HFFc6 (cell line): ENCODE measurements at regions not wholly inside any gene's neighbourhood (a gene's known extent, or its start where the extent isn't known, plus 50 kb on each side); places are given as distances from the start of the nearest gene placed in this dataset.

Experiments
- DNase-seq: peaks from one replicate; pipeline ENCODE4 v3.0.0-alpha.2; 2018
- H3K27ac Mint-ChIP-seq: 2 replicates; pipeline ENCODE4 v1.8.0; 2020; ENCODE audit warnings: mild to moderate bottlenecking, mixed read lengths
- H3K27me3 Mint-ChIP-seq: 2 replicates; pipeline ENCODE4 v1.8.0; 2021; ENCODE audit warnings: mild to moderate bottlenecking, moderate library complexity, mixed read lengths; ENCODE audit not compliant: insufficient read depth
- H3K36me3 Mint-ChIP-seq: 2 replicates; pipeline ENCODE4 v1.8.0; 2021; ENCODE audit warnings: low read depth, mixed read lengths
- H3K4me1 Mint-ChIP-seq: 2 replicates; pipeline ENCODE4 v1.8.0; 2020; ENCODE audit warnings: low read depth, mixed read lengths
- H3K4me3 Mint-ChIP-seq: 2 replicates; pipeline ENCODE4 v1.8.0; 2020; ENCODE audit warnings: mild to moderate bottlenecking, moderate library complexity, mixed read lengths
- H3K9me3 Mint-ChIP-seq: 2 replicates; pipeline ENCODE4 v1.8.0; 2020; ENCODE audit warnings: mild to moderate bottlenecking, mixed read lengths
- TF ChIP-seq, protein P1 (sequence below): fragments of 200-600 bp; sonication (generic); IDR thresholded peaks from 2 replicates; pipeline ENCODE4 v1.5.0; 2021; ENCODE audit warnings: antibody characterized with exemption, mild to moderate bottlenecking

DNA sequence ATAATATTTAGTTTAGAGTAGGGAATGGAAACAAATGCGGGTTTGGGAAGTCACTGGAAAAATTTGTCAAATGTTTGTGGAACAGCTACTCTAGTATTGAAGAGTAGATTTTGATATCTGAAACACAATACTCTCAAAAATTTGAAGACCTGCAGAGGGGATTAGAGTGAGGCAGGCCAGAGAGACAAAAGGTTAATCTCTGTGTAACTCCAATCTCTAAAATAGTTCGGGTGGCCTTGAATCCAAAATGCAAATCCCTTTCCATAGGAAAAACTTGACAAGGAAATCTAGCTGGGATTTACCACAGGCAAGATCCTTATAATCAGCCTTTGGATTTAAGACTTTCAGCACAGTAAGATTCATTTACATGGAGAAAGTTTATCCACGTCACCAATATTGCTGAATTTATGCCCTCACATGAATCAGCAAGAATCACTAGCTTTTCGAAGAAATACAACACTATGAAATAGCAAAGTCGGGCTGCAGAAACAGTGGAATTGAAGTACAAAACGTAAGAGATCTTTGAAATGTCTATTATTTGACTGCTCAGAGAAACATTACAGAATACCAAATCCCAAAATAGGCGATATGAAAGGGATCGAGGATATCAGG is 423.7 kb upstream of the ZNF804A start:
- H3K9me3 Mint-ChIP-seq, result peaks cover 19% of the 10 kb centered on the region
- H3K27me3 Mint-ChIP-seq, result no peaks in the 10 kb centered on the region
- H3K36me3 Mint-ChIP-seq, result peaks cover 5% of the 10 kb centered on the region; the same call in 1 of the 2 replicates
- H3K27ac Mint-ChIP-seq, result no peak overlapping the region
- TF ChIP-seq, protein P1, sequence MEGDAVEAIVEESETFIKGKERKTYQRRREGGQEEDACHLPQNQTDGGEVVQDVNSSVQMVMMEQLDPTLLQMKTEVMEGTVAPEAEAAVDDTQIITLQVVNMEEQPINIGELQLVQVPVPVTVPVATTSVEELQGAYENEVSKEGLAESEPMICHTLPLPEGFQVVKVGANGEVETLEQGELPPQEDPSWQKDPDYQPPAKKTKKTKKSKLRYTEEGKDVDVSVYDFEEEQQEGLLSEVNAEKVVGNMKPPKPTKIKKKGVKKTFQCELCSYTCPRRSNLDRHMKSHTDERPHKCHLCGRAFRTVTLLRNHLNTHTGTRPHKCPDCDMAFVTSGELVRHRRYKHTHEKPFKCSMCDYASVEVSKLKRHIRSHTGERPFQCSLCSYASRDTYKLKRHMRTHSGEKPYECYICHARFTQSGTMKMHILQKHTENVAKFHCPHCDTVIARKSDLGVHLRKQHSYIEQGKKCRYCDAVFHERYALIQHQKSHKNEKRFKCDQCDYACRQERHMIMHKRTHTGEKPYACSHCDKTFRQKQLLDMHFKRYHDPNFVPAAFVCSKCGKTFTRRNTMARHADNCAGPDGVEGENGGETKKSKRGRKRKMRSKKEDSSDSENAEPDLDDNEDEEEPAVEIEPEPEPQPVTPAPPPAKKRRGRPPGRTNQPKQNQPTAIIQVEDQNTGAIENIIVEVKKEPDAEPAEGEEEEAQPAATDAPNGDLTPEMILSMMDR, result no peak
- DNase-seq, result no peak
- no peak overlapping the region for H3K4me3 Mint-ChIP-seq
- H3K4me1 Mint-ChIP-seq, result no peaks in the 10 kb centered on the region

DNA sequence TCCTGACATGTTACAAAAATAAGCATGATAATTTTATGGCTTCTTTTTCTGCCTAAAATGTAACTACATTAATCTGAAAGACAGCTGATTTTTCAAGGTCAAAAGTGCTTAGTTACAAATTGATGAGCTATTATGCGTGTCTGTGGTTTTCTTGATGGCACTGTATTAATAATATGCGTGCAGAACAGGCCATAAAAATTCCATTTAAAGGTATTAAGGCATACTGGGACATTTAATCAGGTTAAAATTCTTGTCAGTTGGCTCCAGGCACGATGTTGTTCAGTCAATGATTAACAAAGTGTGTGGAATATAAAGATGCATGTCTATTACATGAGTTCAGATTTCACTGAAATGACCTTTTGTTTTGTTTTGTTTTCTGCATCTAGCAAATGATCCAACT is 420.1 kb upstream of the ZNF804A start:
- H3K9me3 Mint-ChIP-seq, result peaks cover 13% of the 10 kb centered on the region
- DNase-seq, result no peak
- H3K36me3 Mint-ChIP-seq, result no peaks in the 10 kb centered on the region
- no peak overlapping the region for H3K4me3 Mint-ChIP-seq
- no peaks in the 10 kb centered on the region for H3K27me3 Mint-ChIP-seq
- TF ChIP-seq, protein P1, result no peak
- H3K27ac Mint-ChIP-seq, result no peak overlapping the region
- H3K4me1 Mint-ChIP-seq, result no peaks in the 10 kb centered on the region

DNA sequence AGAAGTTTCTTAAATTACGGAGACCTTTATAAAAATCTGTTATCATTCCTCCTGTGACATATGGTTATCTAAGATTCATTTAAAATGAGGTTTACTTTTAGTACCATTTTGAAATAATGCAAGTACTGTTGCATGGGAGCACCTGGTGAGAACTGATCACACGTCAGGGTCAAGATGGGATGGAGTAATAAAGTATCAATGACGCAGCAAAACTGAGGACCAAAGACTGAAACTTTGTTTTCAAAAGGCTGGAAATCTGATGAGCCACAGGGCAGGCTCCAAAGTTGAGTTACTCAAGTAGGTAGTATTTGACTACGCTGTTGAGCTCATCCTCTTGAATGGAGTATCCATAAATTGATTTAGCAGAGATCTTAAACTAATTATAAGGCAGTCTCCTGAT is 411.9 kb upstream of the ZNF804A start:
- H3K9me3 Mint-ChIP-seq, result peaks cover 16% of the 10 kb centered on the region
- no peaks in the 10 kb centered on the region for H3K4me1 Mint-ChIP-seq
- no peak for DNase-seq
- H3K36me3 Mint-ChIP-seq, result no peaks in the 10 kb centered on the region
- no peak overlapping the region for H3K4me3 Mint-ChIP-seq
- H3K27me3 Mint-ChIP-seq, result no peaks in the 10 kb centered on the region; the same call in 1 of the 2 replicates
- TF ChIP-seq, protein P1, result no peak
- H3K27ac Mint-ChIP-seq, result no peak overlapping the region

DNA sequence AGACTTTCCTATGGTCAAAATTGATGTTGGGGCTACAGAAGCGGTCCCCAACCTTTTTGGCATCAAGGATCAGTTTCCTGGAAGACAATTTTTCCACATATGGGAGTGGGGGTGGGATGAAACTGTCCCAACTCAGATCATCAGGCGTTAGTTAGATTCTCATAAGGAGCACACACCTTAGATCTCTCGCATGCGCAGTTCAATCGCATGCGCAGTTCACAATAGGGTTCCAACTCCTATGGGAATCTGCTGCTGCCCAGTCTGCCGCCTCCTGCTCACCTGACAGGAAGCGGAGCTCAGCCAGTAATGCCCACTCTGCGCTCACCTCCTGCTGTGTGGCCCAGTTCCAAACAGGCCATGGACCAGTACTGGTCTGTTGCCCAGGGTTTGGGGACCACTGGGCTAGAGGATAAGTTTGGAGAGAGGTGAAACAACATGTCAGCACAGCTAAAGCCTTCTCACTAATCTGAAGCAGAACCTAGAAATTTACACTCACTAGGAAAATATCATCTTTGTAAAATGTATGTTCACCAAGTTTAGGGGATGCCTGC is 410.8 kb upstream of the ZNF804A start:
- Mint-ChIP-seq H3K4me1 (no peaks in the 10 kb centered on the region), H3K36me3 (no peaks in the 10 kb centered on the region), H3K9me3 (peaks cover 10% of the 10 kb centered on the region), H3K27me3 (no peaks in the 10 kb centered on the region; the same call in 1 of the 2 replicates), H3K4me3 (no peak overlapping the region), H3K27ac (no peak overlapping the region)
- no peak for DNase-seq
- TF ChIP-seq, protein P1, result no peak

- Mint-ChIP-seq H3K4me3 (no peak overlapping the region), H3K27ac (no peak overlapping the region), H3K4me1 (no peaks in the 10 kb centered on the region), H3K9me3 (peaks cover 3% of the 10 kb centered on the region; the same call in 1 of the 2 replicates), H3K36me3 (no peaks in the 10 kb centered on the region), H3K27me3 (no peaks in the 10 kb centered on the region; the same call in 1 of the 2 replicates)
- DNase-seq, result no peak
- TF ChIP-seq, protein P1, result no peak
These were observed 407.6 kb upstream of the ZNF804A start for GRCh38 chr2:184190725-184191124.
